Hematopoietic multipotent progenitor cell treated with erythropoietin and hydrocortisone succinate and interleukin-3 and kit ligand, for 6 days (in vitro differentiated cells): ENCODE measurements at regions not wholly inside any gene's neighbourhood (a gene's known extent, or its start where the extent isn't known, plus 50 kb on each side); places are given as distances from the start of the nearest gene placed in this dataset.
"Not testable (repeated sequence)": the region's sequence is repeated elsewhere in the genome, so short reads cannot be mapped to it uniquely, and the experiment has no call there.

Source experiments
- DNase-seq: peaks from one replicate; pipeline ENCODE4 v3.0.0-alpha.2; 2015

- DNase-seq, result no peak
Measured at GRCh38 chr4:65265526-65265925, 404.8 kb downstream of the EPHA5 start.

- DNase-seq, result no peak
Measured at GRCh38 chr4:65259296-65259695, 411.0 kb downstream of the EPHA5 start.

DNA sequence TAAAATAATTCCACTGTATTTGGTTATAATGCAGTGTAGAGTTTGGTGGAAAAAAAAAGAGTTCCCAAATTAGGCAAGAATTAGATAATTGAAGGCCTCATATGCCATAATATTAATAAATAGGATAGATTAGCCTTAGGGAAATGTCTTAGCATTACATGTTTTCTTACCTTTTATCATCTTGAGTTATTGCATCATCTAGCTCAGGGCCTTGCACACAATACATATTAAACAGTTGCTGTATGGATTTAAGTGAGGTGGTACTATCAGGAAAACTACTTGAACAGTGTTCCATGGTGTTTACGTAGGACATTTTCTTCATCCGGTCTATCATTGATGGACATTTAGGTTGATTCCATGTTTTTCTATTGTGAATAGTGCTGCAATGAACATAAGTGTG, 419.4 kb downstream of the EPHA5 start:
- no peak for DNase-seq

DNA sequence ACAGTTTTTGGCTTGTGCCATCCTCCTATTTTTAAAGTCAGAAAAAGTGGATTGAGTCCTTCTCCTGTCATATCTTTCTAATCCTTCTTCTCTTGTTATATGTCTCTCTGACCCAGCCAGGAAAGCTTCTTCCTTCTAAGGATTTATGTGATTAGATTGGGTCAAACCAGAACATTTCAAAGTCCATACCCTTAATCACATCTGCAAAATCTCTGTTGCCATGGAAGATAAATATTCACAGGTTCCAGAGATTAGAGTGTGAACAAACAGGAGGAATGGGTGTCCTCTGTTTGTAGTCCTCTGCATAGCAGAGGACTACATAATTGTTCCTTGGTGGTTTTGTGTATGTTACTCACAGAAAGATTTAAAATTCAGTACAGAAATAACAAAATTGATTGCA, 421.2 kb downstream of the EPHA5 start:
- no peak for DNase-seq

- no peak for DNase-seq
Measured at GRCh38 chr4:65242156-65242846, 428.0 kb downstream of the EPHA5 start.

- no peak for DNase-seq
Measured at GRCh38 chr4:65241257-65241997, 428.9 kb downstream of the EPHA5 start.

- DNase-seq, result no peak
Measured at GRCh38 chr4:65234061-65234460, 436.2 kb downstream of the EPHA5 start.

GRCh38 chr4:65227628-65228027, 442.7 kb downstream of the EPHA5 start:
- DNase-seq, result no peak

GRCh38 chr4:65223601-65224000, 446.7 kb downstream of the EPHA5 start:
- DNase-seq, result no peak

GRCh38 chr4:65223074-65223473, 447.2 kb downstream of the EPHA5 start:
- DNase-seq, result not testable (repeated sequence)

GRCh38 chr4:65217179-65217578, 453.1 kb downstream of the EPHA5 start:
- no peak for DNase-seq

GRCh38 chr4:65202853-65203236, 467.4 kb downstream of the EPHA5 start:
- no peak for DNase-seq

DNA sequence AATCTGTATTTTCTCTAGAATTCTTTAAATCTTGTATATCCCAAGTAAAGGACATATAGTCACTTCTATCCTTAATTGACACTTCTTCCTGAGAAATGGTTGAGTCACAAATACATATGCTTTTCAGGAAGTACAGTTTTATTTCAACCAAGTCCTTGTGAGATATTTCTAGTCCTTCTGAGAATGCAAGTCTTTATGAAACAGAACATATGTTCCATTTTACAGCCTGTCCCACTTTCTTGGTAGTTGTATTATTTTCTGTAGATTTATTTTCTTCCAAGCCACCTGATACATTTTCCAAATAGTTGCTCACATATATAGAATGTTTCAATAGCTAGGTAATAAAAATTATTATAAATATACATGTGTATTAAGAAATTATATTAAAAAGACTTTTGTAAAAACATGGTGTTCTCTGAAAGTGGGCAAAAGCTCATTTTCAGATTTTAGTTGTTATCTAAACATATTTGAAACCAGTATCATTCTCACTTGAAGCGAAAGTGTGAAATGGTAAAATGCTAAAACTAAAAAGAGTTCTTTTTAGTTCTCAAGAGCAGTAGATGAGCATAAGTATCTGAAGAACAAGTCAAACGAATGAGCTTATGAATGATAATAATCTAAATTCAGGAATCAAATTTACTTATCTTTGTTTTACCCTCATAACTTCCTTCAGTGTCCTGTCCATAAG, 468.0 kb downstream of the EPHA5 start:
- DNase-seq, result no peak

- no peak for DNase-seq
Measured at GRCh38 chr4:65195666-65196065, 474.6 kb downstream of the EPHA5 start.

DNA sequence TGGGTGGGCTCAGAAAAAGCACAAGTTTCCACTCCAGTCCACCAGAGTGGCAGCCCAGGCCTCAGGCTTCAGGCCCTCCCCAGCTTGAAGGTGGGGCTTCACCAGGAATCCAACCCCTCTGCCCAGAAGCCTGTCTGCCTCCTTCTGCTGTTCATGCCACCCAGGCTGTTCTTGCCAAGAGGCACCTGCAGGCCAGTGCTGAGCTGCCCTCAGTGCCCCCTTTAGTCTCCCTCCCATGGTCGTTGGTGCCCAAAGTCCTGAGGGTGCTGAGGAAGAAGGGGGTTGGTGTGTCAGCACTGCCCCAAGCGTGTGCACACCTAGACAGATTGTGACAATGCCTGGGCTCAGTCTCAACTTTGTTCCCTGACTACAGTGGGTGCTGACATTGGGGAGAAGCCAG, 475.3 kb downstream of the EPHA5 start:
- no peak for DNase-seq

DNA sequence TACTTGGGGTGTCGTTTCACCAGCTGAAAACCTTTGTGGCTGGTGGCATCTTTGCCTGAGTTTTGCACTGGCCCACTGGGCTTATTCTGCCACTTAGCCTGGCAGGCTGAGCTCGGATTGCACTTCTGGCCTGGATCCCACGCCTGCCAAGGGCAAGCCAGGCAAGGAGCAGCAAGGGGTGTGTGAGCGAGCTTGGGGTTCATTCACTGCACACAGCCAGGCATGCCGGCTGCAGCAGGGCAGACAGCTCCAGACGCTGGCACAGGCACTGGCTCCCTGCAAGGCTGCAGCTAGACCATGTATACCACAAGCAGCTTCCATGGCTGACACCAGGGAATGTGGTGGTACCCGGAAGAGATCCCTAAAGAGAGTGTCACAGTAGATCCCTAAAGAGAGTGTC, 476.3 kb downstream of the EPHA5 start:
- DNase-seq, result no peak

GRCh38 chr4:65190780-65191179, 479.5 kb downstream of the EPHA5 start:
- DNase-seq, result no peak

DNA sequence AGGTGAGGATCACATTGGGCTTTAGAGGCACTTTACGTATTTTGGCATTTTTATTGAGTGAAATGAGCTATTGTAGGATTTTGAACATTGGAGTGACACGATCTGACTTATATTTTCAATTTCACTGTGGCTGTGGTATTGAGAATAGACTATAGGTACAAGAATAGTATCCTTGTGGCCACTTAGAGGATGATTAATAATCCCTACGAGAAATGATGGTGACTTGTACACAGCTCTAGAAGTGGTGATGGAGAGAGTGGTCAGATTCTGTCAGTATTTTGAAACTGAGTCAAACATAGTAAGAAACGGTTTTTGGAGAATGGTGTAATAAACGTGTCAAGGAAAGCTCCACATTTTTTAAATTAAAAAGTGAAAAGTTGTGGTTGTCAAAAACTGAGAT, 494.7 kb downstream of the EPHA5 start:
- no peak for DNase-seq

- DNase-seq, result no peak
Measured at GRCh38 chr4:65170768-65171514, 499.3 kb downstream of the EPHA5 start.

GRCh38 chr4:65167719-65168118, 502.6 kb downstream of the EPHA5 start:
- no peak for DNase-seq

DNA sequence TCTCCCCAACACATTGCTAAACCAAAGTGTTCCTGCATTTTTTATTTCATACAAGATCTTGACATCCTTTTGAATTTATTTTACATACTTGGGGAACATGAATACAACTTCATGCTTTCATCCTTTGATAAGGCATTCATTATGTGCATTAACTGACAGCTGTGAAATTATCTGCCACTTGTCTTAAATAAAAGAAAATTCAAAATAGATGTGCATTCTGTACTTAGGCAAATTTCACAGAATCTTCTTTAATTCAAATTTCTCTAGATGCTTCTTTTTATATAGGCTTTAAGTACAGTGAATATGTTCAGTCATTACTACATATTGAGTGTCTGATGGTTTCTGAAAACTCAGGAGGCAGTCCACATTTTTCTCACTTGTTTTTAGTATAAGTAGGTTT, 518.1 kb downstream of the EPHA5 start:
- no peak for DNase-seq

GRCh38 chr4:65139998-65140397, 530.3 kb downstream of the EPHA5 start:
- no peak for DNase-seq

- no peak for DNase-seq
Measured at GRCh38 chr4:65126200-65126599, 544.1 kb downstream of the EPHA5 start.
